ENCODE measurements at regions not wholly inside any gene's neighbourhood (a gene's known extent, or its start where the extent isn't known, plus 50 kb on each side); places are given as distances from the start of the nearest gene placed in this dataset.

DNA sequence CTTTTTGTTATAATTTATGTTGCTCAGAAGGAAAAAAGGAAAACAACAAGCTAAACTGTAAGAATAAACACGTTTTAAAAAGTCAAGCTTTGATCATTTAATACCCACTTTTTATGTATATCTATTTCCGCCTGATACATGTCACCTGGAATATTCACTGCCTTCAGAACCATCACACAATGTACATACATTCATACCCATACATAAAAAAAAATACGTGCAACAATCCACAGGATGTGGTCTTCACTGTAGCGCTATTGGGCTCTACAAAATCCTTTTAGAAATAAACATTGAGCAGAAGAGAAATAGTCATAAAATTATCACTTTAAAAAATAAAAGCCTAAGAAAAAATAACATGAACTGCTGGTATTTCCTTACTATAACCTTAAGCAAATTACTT, 1078.9 kb upstream of the LRRTM3 start:
- Mint-ChIP-seq H3K9me3 (peaks cover 4% of the 10 kb centered on the region), H3K4me3 (no peak overlapping the region), H3K36me3 (ENCODE audit: low read depth) (no peaks in the 10 kb centered on the region), H3K27ac (no peak overlapping the region), H3K4me1 (no peaks in the 10 kb centered on the region), H3K27me3 (no peaks in the 10 kb centered on the region)
- ChIA-PET CTCF (no interaction called here), POLR2A (no interaction called here)
- DNase-seq, result no peak

DNA sequence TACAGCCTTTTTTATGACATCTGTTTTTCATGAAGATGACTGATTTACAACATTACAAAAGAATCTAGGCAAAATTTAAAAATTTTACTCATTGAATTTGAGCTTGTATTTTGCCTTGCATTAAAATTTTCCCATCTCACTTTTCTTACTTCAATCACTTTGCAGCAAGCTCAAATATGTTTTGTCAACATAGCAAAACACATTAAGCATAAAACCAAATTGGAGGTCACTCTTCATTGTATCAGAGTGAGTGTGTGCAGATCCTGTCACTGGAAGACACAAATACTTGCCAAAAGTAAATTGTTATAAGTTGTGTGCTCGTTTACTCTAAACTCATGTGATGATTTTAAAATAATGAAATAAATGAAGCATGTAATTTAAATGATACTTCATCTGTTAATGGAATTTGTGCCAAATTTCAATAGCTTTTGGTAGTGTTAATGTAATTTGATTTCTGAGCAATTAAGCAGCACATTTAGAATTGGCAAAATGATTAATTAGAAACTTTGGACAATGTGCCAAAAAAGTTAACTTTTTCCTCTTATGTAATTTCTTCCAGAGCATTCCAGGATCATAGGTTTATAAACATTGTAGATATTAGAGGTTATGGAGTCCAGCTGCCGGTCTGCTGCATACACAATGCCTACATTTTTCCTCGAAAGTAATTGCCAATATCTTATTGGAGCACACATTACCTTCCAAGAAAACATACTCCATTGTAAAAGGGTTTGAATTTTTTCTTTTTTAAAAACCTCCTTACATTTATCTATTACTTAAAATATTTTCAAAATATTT, 1078.2 kb upstream of the LRRTM3 start:
- POLR2A ChIA-PET, result no interaction called here
- no peaks in the 10 kb centered on the region for H3K36me3 Mint-ChIP-seq (ENCODE audit: low read depth)
- peaks cover 4% of the 10 kb centered on the region for H3K9me3 Mint-ChIP-seq
- H3K27ac Mint-ChIP-seq, result no peak overlapping the region
- H3K4me3 Mint-ChIP-seq, result no peak overlapping the region
- no peaks in the 10 kb centered on the region for H3K27me3 Mint-ChIP-seq
- no peak for DNase-seq
- H3K4me1 Mint-ChIP-seq, result no peaks in the 10 kb centered on the region
- CTCF ChIA-PET, result no interaction called here

DNA sequence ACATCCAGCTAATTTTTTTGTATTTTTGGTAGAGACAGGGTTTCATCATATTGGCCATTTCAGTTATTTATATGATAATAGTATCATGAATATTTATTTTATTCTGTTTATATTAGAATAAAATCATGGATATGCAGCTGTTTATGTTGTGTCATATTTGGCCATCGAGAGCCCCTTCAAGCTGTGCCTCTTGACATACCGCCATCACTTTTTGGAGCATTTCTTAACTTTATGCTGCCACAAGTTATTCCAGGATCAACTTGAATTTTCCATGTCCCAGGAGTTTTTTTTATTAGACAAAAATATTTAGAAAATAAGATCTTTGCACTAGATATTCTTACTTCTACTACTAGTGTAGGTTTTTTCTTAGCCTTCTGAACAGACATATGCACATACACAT, 1067.0 kb upstream of the LRRTM3 start:
- DNase-seq, result no peak
- Mint-ChIP-seq H3K4me3 (no peak overlapping the region), H3K27me3 (no peaks in the 10 kb centered on the region), H3K9me3 (no peaks in the 10 kb centered on the region), H3K27ac (no peak overlapping the region), H3K36me3 (ENCODE audit: low read depth) (no peaks in the 10 kb centered on the region), H3K4me1 (no peaks in the 10 kb centered on the region)
- ChIA-PET POLR2A (no interaction called here), CTCF (no interaction called here)

DNA sequence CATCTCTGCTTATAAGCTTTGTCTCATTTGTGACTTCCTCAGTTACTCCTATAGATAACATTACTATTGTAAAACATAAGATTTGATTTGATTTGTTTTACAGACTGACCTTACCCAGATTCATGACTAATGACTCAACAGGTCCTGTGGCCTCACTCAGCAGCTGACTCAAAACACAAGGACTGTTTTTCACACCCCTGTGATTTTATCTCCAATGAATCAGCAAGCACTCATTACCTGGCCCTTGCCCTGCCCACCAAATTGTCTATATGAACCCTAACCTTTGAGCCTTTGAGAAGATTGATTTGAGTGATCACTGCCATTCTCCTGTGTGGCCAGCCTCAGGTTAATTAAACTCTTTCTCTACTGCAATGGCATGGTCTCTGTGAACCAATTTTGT, 1064.6 kb upstream of the LRRTM3 start:
- Mint-ChIP-seq H3K9me3 (no peaks in the 10 kb centered on the region), H3K27me3 (no peaks in the 10 kb centered on the region), H3K4me1 (no peaks in the 10 kb centered on the region), H3K36me3 (ENCODE audit: low read depth) (no peaks in the 10 kb centered on the region), H3K4me3 (no peak overlapping the region), H3K27ac (no peak overlapping the region)
- DNase-seq, result no peak
- CTCF ChIA-PET, result no interaction called here
- POLR2A ChIA-PET, result no interaction called here
